ENCODE measurements at regions not wholly inside any gene's neighbourhood (a gene's known extent, or its start where the extent isn't known, plus 50 kb on each side); places are given as distances from the start of the nearest gene placed in this dataset.

GRCh38 chr9:22279636-22280035, 167.0 kb upstream of the DMRTA1 start:
- Mint-ChIP-seq H3K9me3 (no peaks in the 10 kb centered on the region), H3K36me3 (ENCODE audit: insufficient read depth) (no peaks in the 10 kb centered on the region), H3K4me1 (ENCODE audit: low read depth) (no peaks in the 10 kb centered on the region), H3K4me3 (no peak overlapping the region), H3K27me3 (ENCODE audit: low read depth) (peaks cover 6% of the 10 kb centered on the region)
- ATAC-seq (no peak), DNase-seq (no peak)

GRCh38 chr9:22285066-22285465, 161.6 kb upstream of the DMRTA1 start:
- H3K27me3 Mint-ChIP-seq (ENCODE audit: low read depth) = peaks cover 8% of the 10 kb centered on the region
- H3K9me3 Mint-ChIP-seq = no peaks in the 10 kb centered on the region
- no peak for DNase-seq
- no peak overlapping the region for H3K4me3 Mint-ChIP-seq
- no peak for ATAC-seq
- H3K4me1 Mint-ChIP-seq (ENCODE audit: low read depth) = no peaks in the 10 kb centered on the region
- H3K36me3 Mint-ChIP-seq (ENCODE audit: insufficient read depth) = no peaks in the 10 kb centered on the region

GRCh38 chr9:22286661-22287060, 160.0 kb upstream of the DMRTA1 start:
- Mint-ChIP-seq H3K4me3 (no peak overlapping the region), H3K36me3 (ENCODE audit: insufficient read depth) (no peaks in the 10 kb centered on the region), H3K9me3 (no peaks in the 10 kb centered on the region), H3K4me1 (ENCODE audit: low read depth) (no peaks in the 10 kb centered on the region), H3K27me3 (ENCODE audit: low read depth) (peaks cover 8% of the 10 kb centered on the region)
- no peak for ATAC-seq
- DNase-seq = no peak

- H3K9me3 Mint-ChIP-seq = no peaks in the 10 kb centered on the region
- DNase-seq (no peak), ATAC-seq (no peak)
- H3K4me3 Mint-ChIP-seq = no peak overlapping the region
- no peaks in the 10 kb centered on the region for H3K4me1 Mint-ChIP-seq (ENCODE audit: low read depth)
- peaks cover 8% of the 10 kb centered on the region for H3K27me3 Mint-ChIP-seq (ENCODE audit: low read depth)
- H3K36me3 Mint-ChIP-seq (ENCODE audit: insufficient read depth) = no peaks in the 10 kb centered on the region
Observed at GRCh38 chr9:22288661-22289060, 158.0 kb upstream of the DMRTA1 start.

GRCh38 chr9:22307013-22307711, 139.5 kb upstream of the DMRTA1 start:
- H3K4me1 Mint-ChIP-seq (ENCODE audit: low read depth) = no peaks in the 10 kb centered on the region
- no peak for DNase-seq
- H3K27me3 Mint-ChIP-seq (ENCODE audit: low read depth) = peaks cover 6% of the 10 kb centered on the region
- peaks cover 4% of the 10 kb centered on the region for H3K9me3 Mint-ChIP-seq
- no peaks in the 10 kb centered on the region for H3K36me3 Mint-ChIP-seq (ENCODE audit: insufficient read depth)
- no peak for ATAC-seq
- no peak overlapping the region for H3K4me3 Mint-ChIP-seq

- H3K36me3 Mint-ChIP-seq (ENCODE audit: insufficient read depth) = no peaks in the 10 kb centered on the region
- peaks cover 4% of the 10 kb centered on the region for H3K9me3 Mint-ChIP-seq
- no peak for ATAC-seq
- no peaks in the 10 kb centered on the region for H3K4me1 Mint-ChIP-seq (ENCODE audit: low read depth)
- no peak overlapping the region for H3K4me3 Mint-ChIP-seq
- peaks cover 6% of the 10 kb centered on the region for H3K27me3 Mint-ChIP-seq (ENCODE audit: low read depth)
- no peak for DNase-seq
Observed at GRCh38 chr9:22308177-22308576, 138.4 kb upstream of the DMRTA1 start.

- no peak for ATAC-seq
- peaks cover 4% of the 10 kb centered on the region for H3K9me3 Mint-ChIP-seq
- no peaks in the 10 kb centered on the region for H3K36me3 Mint-ChIP-seq (ENCODE audit: insufficient read depth)
- no peaks in the 10 kb centered on the region for H3K4me1 Mint-ChIP-seq (ENCODE audit: low read depth)
- peaks cover 3% of the 10 kb centered on the region for H3K27me3 Mint-ChIP-seq (ENCODE audit: low read depth)
- no peak overlapping the region for H3K4me3 Mint-ChIP-seq
- no peak for DNase-seq
Observed at GRCh38 chr9:22316645-22317044, 130.0 kb upstream of the DMRTA1 start.

- ATAC-seq = no peak
- peaks cover 1% of the 10 kb centered on the region for H3K27me3 Mint-ChIP-seq (ENCODE audit: low read depth)
- H3K4me3 Mint-ChIP-seq = no peak overlapping the region
- H3K4me1 Mint-ChIP-seq (ENCODE audit: low read depth) = no peaks in the 10 kb centered on the region
- DNase-seq = no peak
- no peaks in the 10 kb centered on the region for H3K36me3 Mint-ChIP-seq (ENCODE audit: insufficient read depth)
- H3K9me3 Mint-ChIP-seq = no peaks in the 10 kb centered on the region
Observed at GRCh38 chr9:22331533-22331932, 115.1 kb upstream of the DMRTA1 start.

GRCh38 chr9:22332202-22332601, 114.4 kb upstream of the DMRTA1 start:
- DNase-seq (no peak), ATAC-seq (no peak)
- no peak overlapping the region for H3K4me3 Mint-ChIP-seq
- no peaks in the 10 kb centered on the region for H3K36me3 Mint-ChIP-seq (ENCODE audit: insufficient read depth)
- no peaks in the 10 kb centered on the region for H3K4me1 Mint-ChIP-seq (ENCODE audit: low read depth)
- H3K9me3 Mint-ChIP-seq = no peaks in the 10 kb centered on the region
- H3K27me3 Mint-ChIP-seq (ENCODE audit: low read depth) = peaks cover 1% of the 10 kb centered on the region

- ATAC-seq (no peak), DNase-seq (no peak)
- Mint-ChIP-seq H3K36me3 (ENCODE audit: insufficient read depth) (no peaks in the 10 kb centered on the region), H3K27me3 (ENCODE audit: low read depth) (peaks cover 1% of the 10 kb centered on the region), H3K4me3 (no peak overlapping the region), H3K4me1 (ENCODE audit: low read depth) (no peaks in the 10 kb centered on the region), H3K9me3 (no peaks in the 10 kb centered on the region)
Observed at GRCh38 chr9:22337261-22337660, 109.4 kb upstream of the DMRTA1 start.

- ATAC-seq (no peak), DNase-seq (no peak)
- no peak overlapping the region for H3K4me3 Mint-ChIP-seq
- no peaks in the 10 kb centered on the region for H3K36me3 Mint-ChIP-seq (ENCODE audit: insufficient read depth)
- H3K9me3 Mint-ChIP-seq = no peaks in the 10 kb centered on the region
- H3K4me1 Mint-ChIP-seq (ENCODE audit: low read depth) = no peaks in the 10 kb centered on the region
- H3K27me3 Mint-ChIP-seq (ENCODE audit: low read depth) = no peaks in the 10 kb centered on the region
Observed at GRCh38 chr9:22342491-22343217, 104.0 kb upstream of the DMRTA1 start.

GRCh38 chr9:22343218-22343611, 103.4 kb upstream of the DMRTA1 start:
- no peak overlapping the region for H3K4me3 Mint-ChIP-seq
- no peaks in the 10 kb centered on the region for H3K9me3 Mint-ChIP-seq
- ATAC-seq (no peak), DNase-seq (no peak)
- no peaks in the 10 kb centered on the region for H3K4me1 Mint-ChIP-seq (ENCODE audit: low read depth)
- no peaks in the 10 kb centered on the region for H3K36me3 Mint-ChIP-seq (ENCODE audit: insufficient read depth)
- no peaks in the 10 kb centered on the region for H3K27me3 Mint-ChIP-seq (ENCODE audit: low read depth)

GRCh38 chr9:22354699-22355384, 91.8 kb upstream of the DMRTA1 start:
- no peaks in the 10 kb centered on the region for H3K4me1 Mint-ChIP-seq (ENCODE audit: low read depth)
- H3K36me3 Mint-ChIP-seq (ENCODE audit: insufficient read depth) = no peaks in the 10 kb centered on the region
- DNase-seq = no peak
- no peak overlapping the region for H3K4me3 Mint-ChIP-seq
- no peak for ATAC-seq
- peaks cover 7% of the 10 kb centered on the region for H3K9me3 Mint-ChIP-seq
- peaks cover 1% of the 10 kb centered on the region for H3K27me3 Mint-ChIP-seq (ENCODE audit: low read depth)

GRCh38 chr9:22356985-22357384, 89.6 kb upstream of the DMRTA1 start:
- Mint-ChIP-seq H3K36me3 (ENCODE audit: insufficient read depth) (no peaks in the 10 kb centered on the region), H3K4me1 (ENCODE audit: low read depth) (no peaks in the 10 kb centered on the region), H3K9me3 (peaks cover 7% of the 10 kb centered on the region), H3K4me3 (no peak overlapping the region), H3K27me3 (ENCODE audit: low read depth) (peaks cover 1% of the 10 kb centered on the region)
- DNase-seq = no peak
- ATAC-seq = no peak

- no peaks in the 10 kb centered on the region for H3K4me1 Mint-ChIP-seq (ENCODE audit: low read depth)
- H3K27me3 Mint-ChIP-seq (ENCODE audit: low read depth) = no peaks in the 10 kb centered on the region
- no peak overlapping the region for H3K4me3 Mint-ChIP-seq
- H3K9me3 Mint-ChIP-seq = peaks cover 3% of the 10 kb centered on the region
- H3K36me3 Mint-ChIP-seq (ENCODE audit: insufficient read depth) = no peaks in the 10 kb centered on the region
- ATAC-seq = no peak
- DNase-seq = no peak
Observed at GRCh38 chr9:22363421-22363887, 83.2 kb upstream of the DMRTA1 start.
